ENCODE measurements at regions not wholly inside any gene's neighbourhood (a gene's known extent, or its start where the extent isn't known, plus 50 kb on each side); places are given as distances from the start of the nearest gene placed in this dataset.

DNA sequence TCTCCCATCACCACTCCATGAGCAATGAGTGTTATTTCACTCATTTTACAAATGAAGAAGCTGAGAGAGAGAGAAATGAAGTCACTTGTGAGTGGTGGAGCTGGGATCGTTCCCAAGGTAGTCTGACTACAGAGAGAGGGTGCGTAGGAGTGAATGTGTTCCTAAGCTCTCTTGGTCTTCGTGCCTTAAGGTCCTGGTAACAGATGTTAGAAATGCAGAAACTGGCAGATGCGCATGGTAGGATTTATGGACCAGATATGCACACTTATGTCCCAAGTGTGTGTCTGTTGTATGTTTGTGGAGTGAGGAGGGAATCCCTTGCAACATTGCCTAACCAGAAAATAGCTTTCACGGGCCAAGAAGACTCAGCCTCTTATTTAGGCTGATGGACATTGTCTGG is 93.2 kb upstream of the ZNF469 start:
- TF ChIP-seq CTCF (IDR thresholded peaks at IDR 0.05; ENCODE audit: low read depth, low read length): no peak
- TF ChIP-seq EZH2phosphoT487 (IDR thresholded peaks at IDR 0.05; ENCODE audit: low read depth): no peak

DNA sequence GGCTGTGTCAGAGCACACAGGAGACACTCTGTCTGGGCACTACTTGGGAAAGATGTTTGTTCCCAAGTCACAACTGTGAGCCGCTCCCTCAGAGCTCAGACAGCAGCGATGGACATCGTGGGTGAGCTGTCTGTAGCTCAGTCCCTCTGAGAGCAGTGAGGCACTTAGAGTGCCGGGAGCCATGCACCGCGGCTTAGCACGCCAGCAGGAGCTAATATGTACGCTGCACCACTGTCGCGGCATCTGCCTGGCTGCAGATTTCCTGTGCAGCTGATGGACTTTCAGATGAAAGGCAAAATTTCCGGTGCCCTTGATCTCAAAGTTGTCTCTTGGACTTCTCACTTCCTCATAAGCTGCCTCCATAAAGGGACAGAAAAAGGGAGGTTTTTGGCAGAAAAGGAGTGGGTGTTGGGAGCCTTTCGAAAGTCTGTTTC is 92.8 kb upstream of the ZNF469 start:
- Histone ChIP-seq H3K9me3 (ENCODE audit: insufficient read depth, low read length) (peaks cover 15% of the 10 kb centered on the region; the same call in 1 of the 2 replicates), H3K4me3 (ENCODE audit: low read length) (no peak overlapping the region), H4K20me1 (ENCODE audit: insufficient read depth, low read length) (no peaks in the 10 kb centered on the region), H3K36me3 (replicated peaks; ENCODE audit: low read depth, low read length) (no peaks in the 10 kb centered on the region), H3K27ac (ENCODE audit: low read length) (no peak overlapping the region), H2AFZ (ENCODE audit: low read depth, low read length) (no peak overlapping the region), H3K79me2 (ENCODE audit: low read length) (no peaks in the 10 kb centered on the region), H3K4me2 (ENCODE audit: low read length) (no peak overlapping the region), H3K27me3 (ENCODE audit: low read depth, low read length) (no peaks in the 10 kb centered on the region), H3K9ac (ENCODE audit: low read length) (no peak overlapping the region), H3K4me1 (ENCODE audit: low read length) (no peaks in the 10 kb centered on the region)
- TF ChIP-seq CTCF (IDR thresholded peaks at IDR 0.05; ENCODE audit: low read depth, low read length): no peak
- no peak for TF ChIP-seq EZH2phosphoT487 (IDR thresholded peaks at IDR 0.05; ENCODE audit: low read depth)

More for the DNA sequence above, 93.2 kb upstream of the ZNF469 start:
- Histone ChIP-seq H4K20me1 (ENCODE audit: insufficient read depth, low read length) (no peaks in the 10 kb centered on the region), H3K9ac (ENCODE audit: low read length) (no peak overlapping the region), H2AFZ (ENCODE audit: low read depth, low read length) (no peak overlapping the region), H3K4me3 (ENCODE audit: low read length) (no peak overlapping the region), H3K4me2 (ENCODE audit: low read length) (no peak overlapping the region), H3K9me3 (ENCODE audit: insufficient read depth, low read length) (peaks cover 15% of the 10 kb centered on the region; the same call in 1 of the 2 replicates), H3K27ac (ENCODE audit: low read length) (no peak overlapping the region), H3K27me3 (ENCODE audit: low read depth, low read length) (no peaks in the 10 kb centered on the region), H3K36me3 (replicated peaks; ENCODE audit: low read depth, low read length) (no peaks in the 10 kb centered on the region), H3K79me2 (ENCODE audit: low read length) (no peaks in the 10 kb centered on the region), H3K4me1 (ENCODE audit: low read length) (no peaks in the 10 kb centered on the region)

DNA sequence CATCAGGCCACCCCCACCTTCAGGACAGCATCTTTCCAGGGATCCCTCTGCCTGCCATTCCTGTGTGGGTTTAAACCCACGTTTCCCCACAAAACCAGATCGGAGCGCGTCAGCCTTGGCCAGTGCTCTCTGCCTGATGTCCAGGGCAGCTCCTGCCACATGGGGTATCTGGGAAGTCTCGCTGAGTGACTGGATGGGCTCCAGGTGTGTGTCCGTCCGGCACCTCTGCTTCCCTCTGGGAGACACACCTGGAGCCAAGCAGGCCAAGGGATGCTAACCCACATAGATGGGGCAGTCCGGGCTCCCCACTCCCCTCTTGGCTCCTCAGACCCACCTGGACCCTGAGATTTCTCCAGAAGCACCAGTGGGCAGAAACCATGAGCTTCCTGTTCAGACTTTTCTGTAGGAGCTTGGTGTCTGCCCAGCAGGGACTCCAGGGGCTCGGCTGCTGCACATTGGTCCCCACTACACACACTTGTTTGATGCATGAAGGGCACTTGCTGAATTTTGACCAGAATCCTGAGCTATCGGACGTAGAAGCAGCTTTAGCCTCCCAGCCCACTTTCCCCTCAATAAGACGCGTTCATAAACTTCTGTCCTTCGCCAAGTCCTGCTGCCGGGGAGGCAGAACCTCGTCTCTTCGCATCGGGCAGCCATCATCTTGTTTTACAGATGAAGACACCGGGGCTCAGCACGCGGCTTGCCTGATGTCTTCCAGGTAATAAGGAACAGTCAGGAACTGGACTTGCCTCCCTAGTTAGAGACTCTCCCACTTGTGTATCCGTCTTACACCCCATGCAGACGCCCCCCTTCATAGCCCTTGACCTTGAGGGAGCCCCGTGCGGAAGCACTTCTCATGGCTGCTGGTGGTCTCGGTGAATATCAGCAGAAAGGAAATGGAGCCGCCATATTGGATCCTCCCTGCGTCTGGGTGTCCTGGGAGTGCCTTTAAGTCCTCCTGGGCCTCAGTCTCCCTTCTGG is 91.6 kb upstream of the ZNF469 start:
- Histone ChIP-seq H2AFZ (ENCODE audit: low read depth, low read length) (no peak overlapping the region), H4K20me1 (ENCODE audit: insufficient read depth, low read length) (no peaks in the 10 kb centered on the region), H3K9me3 (ENCODE audit: insufficient read depth, low read length) (peaks cover 15% of the 10 kb centered on the region; the same call in 1 of the 2 replicates), H3K27me3 (ENCODE audit: low read depth, low read length) (no peaks in the 10 kb centered on the region), H3K4me3 (ENCODE audit: low read length) (no peak overlapping the region), H3K4me1 (ENCODE audit: low read length) (no peaks in the 10 kb centered on the region), H3K79me2 (ENCODE audit: low read length) (no peaks in the 10 kb centered on the region), H3K4me2 (ENCODE audit: low read length) (no peak overlapping the region), H3K36me3 (replicated peaks; ENCODE audit: low read depth, low read length) (no peaks in the 10 kb centered on the region), H3K9ac (ENCODE audit: low read length) (no peak overlapping the region), H3K27ac (ENCODE audit: low read length) (no peak overlapping the region)
- no peak for TF ChIP-seq CTCF (IDR thresholded peaks at IDR 0.05; ENCODE audit: low read depth, low read length)
- no peak for TF ChIP-seq EZH2phosphoT487 (IDR thresholded peaks at IDR 0.05; ENCODE audit: low read depth)
